MM.1S (cell line): ENCODE measurements at regions not wholly inside any gene's neighbourhood (a gene's known extent, or its start where the extent isn't known, plus 50 kb on each side); places are given as distances from the start of the nearest gene placed in this dataset.

ENCODE experiments used
- DNase-seq: peaks from one replicate; pipeline ENCODE4 v3.0.0-alpha.2; 2015
- H2AFZ ChIP-seq: fragments of 300-600 bp; sonication (generic); 2 replicates; pipeline ENCODE4 v1.6.0; 2016; ENCODE audit warnings: antibody characterized with exemption, low read length
- H3F3A ChIP-seq: fragments of 300-600 bp; sonication (generic); 2 replicates; pipeline ENCODE4 v1.6.1; 2016; ENCODE audit warnings: mild to moderate bottlenecking, antibody characterized with exemption, low read length, moderate library complexity, mixed read lengths; ENCODE audit not compliant: insufficient read depth
- H3K27ac ChIP-seq: fragments of 300-600 bp; sonication (generic); 2 replicates; pipeline ENCODE4 v1.5.1; 2016; ENCODE audit warnings: mild to moderate bottlenecking, low read length
- H3K27me3 ChIP-seq: fragments of 300-600 bp; sonication (generic); replicated peaks from 2 replicates; pipeline ENCODE4 v1.6.0; 2016; ENCODE audit warnings: low read length; ENCODE audit not compliant: insufficient read depth
- H3K36me3 ChIP-seq: fragments of 300-600 bp; sonication (generic); replicated peaks from 2 replicates; pipeline ENCODE4 v1.6.1; 2016; ENCODE audit warnings: mild to moderate bottlenecking, low read length, mixed read lengths; ENCODE audit not compliant: insufficient read depth
- H3K4me1 ChIP-seq: fragments of 300-600 bp; sonication (generic); 2 replicates; pipeline ENCODE4 v1.6.1; 2016; ENCODE audit warnings: low read length, mixed read lengths
- H3K4me2 ChIP-seq: fragments of 300-600 bp; sonication (generic); 2 replicates; pipeline ENCODE4 v1.6.0; 2016; ENCODE audit warnings: low read depth, low read length
- H3K4me3 ChIP-seq: fragments of 300-600 bp; sonication (generic); 2 replicates; pipeline ENCODE4 v1.5.1; 2016; ENCODE audit warnings: low read length, mixed read lengths
- H3K79me2 ChIP-seq: fragments of 300-600 bp; sonication (generic); 2 replicates; pipeline ENCODE4 v1.6.1; 2016; ENCODE audit warnings: mixed run types, low read length, mixed read lengths
- H3K9ac ChIP-seq: fragments of 300-600 bp; sonication (generic); 2 replicates; pipeline ENCODE4 v1.6.1; 2016; ENCODE audit warnings: low read length, mixed read lengths
- H3K9me2 ChIP-seq: fragments of 300-600 bp; sonication (generic); replicated peaks from 2 replicates; pipeline ENCODE4 v1.6.1; 2016; ENCODE audit warnings: mild to moderate bottlenecking, low read length, mixed read lengths; ENCODE audit not compliant: insufficient read depth
- H3K9me3 ChIP-seq: fragments of 300-600 bp; sonication (generic); replicated peaks from 2 replicates; pipeline ENCODE4 v1.6.1; 2016; ENCODE audit warnings: mild to moderate bottlenecking, low read length, mixed read lengths; ENCODE audit not compliant: insufficient read depth
- H4K20me1 ChIP-seq: fragments of 300-600 bp; sonication (generic); 2 replicates; pipeline ENCODE4 v1.6.1; 2016; ENCODE audit warnings: mild to moderate bottlenecking, low read length, moderate library complexity, mixed read lengths; ENCODE audit not compliant: insufficient read depth
- EZH2 ChIP-seq: fragments of 300-600 bp; sonication (generic); optimal IDR thresholded peaks from 2 replicates; pipeline ENCODE3; 2017; ENCODE audit warnings: low read depth, mild to moderate bottlenecking, antibody characterized with exemption, low read length, mixed read lengths
- EZH2phosphoT487 ChIP-seq: fragments of 300-600 bp; sonication (generic); IDR thresholded peaks from 2 replicates; pipeline ENCODE4 v1.6.1; 2018; ENCODE audit warnings: antibody characterized with exemption, low read length
- TF ChIP-seq, protein P1 (sequence below): fragments of 300-600 bp; sonication (generic); IDR thresholded peaks from 2 replicates; pipeline ENCODE4 v1.5.1; 2016; ENCODE audit warnings: antibody characterized with exemption, low read length, mixed read lengths

DNA sequence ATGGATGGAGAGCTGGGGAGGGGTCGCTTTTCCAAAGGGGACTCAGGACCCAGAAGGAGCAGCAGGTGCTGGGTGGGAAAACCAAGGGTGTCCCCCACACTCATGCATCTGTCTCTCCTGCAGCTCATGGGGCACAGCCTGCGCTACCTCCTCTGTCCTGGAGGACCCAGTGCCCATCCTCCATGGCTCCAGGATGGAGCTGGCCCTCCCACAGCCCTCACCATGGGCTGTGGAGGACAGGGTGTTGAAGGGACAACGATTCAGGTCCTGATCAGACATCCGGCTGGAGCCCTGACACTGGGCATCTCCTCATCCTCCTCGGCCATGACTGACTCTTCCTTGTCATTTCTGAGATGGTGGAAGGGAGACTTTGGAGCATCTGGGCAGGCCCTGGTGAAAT lies 97.9 kb upstream of the SULF2 start:
- no peaks in the 10 kb centered on the region for H3K9me2 ChIP-seq
- no peak overlapping the region for H2AFZ ChIP-seq
- DNase-seq, result no peak
- no peak overlapping the region for H3K4me3 ChIP-seq
- H3K9ac ChIP-seq, result no peak overlapping the region
- H3K27ac ChIP-seq, result no peak overlapping the region
- H3K4me2 ChIP-seq, result no peak overlapping the region
- no peaks in the 10 kb centered on the region for H3F3A ChIP-seq
- H3K9me3 ChIP-seq, result no peaks in the 10 kb centered on the region
- no peaks in the 10 kb centered on the region for H3K79me2 ChIP-seq
- H4K20me1 ChIP-seq, result no peaks in the 10 kb centered on the region
- no peaks in the 10 kb centered on the region for H3K27me3 ChIP-seq
- TF ChIP-seq, protein P1, sequence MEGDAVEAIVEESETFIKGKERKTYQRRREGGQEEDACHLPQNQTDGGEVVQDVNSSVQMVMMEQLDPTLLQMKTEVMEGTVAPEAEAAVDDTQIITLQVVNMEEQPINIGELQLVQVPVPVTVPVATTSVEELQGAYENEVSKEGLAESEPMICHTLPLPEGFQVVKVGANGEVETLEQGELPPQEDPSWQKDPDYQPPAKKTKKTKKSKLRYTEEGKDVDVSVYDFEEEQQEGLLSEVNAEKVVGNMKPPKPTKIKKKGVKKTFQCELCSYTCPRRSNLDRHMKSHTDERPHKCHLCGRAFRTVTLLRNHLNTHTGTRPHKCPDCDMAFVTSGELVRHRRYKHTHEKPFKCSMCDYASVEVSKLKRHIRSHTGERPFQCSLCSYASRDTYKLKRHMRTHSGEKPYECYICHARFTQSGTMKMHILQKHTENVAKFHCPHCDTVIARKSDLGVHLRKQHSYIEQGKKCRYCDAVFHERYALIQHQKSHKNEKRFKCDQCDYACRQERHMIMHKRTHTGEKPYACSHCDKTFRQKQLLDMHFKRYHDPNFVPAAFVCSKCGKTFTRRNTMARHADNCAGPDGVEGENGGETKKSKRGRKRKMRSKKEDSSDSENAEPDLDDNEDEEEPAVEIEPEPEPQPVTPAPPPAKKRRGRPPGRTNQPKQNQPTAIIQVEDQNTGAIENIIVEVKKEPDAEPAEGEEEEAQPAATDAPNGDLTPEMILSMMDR, result no peak
- no peak for TF ChIP-seq EZH2phosphoT487
- TF ChIP-seq EZH2, result no peak
- H3K36me3 ChIP-seq, result no peaks in the 10 kb centered on the region
- no peaks in the 10 kb centered on the region for H3K4me1 ChIP-seq

DNA sequence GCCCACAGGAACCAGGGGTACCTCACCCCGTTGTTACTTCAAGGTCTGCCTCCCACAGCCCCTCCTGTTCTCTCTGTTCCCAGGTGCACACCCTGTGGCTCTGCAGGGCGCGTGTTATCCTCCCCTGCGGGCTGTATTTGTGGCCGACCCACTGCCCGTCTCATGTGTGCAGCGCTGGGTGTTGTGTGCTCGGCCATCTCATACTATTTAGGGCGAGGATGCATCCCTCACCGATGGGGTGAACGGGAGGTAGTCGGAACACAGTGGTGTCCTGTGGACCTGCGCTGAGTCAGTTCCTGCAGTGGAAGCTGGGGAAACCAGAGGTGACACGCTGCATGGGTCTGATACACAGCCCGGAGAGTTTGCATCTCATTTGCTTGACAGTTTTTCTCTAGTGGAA lies 94.5 kb upstream of the SULF2 start:
- no peak overlapping the region for H3K9ac ChIP-seq
- H3K4me1 ChIP-seq, result no peaks in the 10 kb centered on the region
- H3K36me3 ChIP-seq, result no peaks in the 10 kb centered on the region
- no peaks in the 10 kb centered on the region for H3F3A ChIP-seq
- no peaks in the 10 kb centered on the region for H4K20me1 ChIP-seq
- H3K27ac ChIP-seq, result no peak overlapping the region
- H3K27me3 ChIP-seq, result no peaks in the 10 kb centered on the region
- TF ChIP-seq EZH2 (no peak), EZH2phosphoT487 (no peak)
- TF ChIP-seq, protein P1, result no peak
- H2AFZ ChIP-seq, result no peak overlapping the region
- H3K9me2 ChIP-seq, result no peaks in the 10 kb centered on the region
- no peak overlapping the region for H3K4me3 ChIP-seq
- H3K9me3 ChIP-seq, result no peaks in the 10 kb centered on the region
- H3K4me2 ChIP-seq, result no peak overlapping the region
- DNase-seq, result no peak
- no peaks in the 10 kb centered on the region for H3K79me2 ChIP-seq

DNA sequence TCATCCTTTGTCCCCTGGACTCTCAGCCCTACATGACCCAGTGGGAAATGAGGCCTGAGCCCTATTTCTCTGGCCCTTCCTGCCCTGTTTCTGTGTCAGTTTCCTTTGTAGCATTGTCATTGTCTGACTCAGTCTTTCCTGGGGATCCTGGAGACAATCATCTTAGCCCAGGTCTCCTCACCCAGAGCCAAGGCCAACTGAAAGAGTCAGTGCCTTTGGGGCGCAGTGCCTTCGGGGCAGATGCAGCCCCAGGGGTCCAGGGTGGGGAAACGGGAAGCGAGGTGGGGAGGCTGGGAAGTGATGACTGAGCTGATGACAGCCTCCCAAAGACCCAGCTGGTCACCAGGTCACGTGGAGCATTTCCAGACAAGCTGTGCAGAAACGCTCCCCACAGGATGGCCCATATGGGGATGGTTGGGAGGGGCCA lies 93.3 kb upstream of the SULF2 start:
- no peak overlapping the region for H3K9ac ChIP-seq
- H3K27me3 ChIP-seq, result no peaks in the 10 kb centered on the region
- TF ChIP-seq EZH2phosphoT487 (no peak), EZH2 (no peak)
- TF ChIP-seq, protein P1, result no peak
- H3K4me1 ChIP-seq, result no peaks in the 10 kb centered on the region
- H4K20me1 ChIP-seq, result no peaks in the 10 kb centered on the region
- no peaks in the 10 kb centered on the region for H3K36me3 ChIP-seq
- no peak overlapping the region for H3K27ac ChIP-seq
- H3K4me2 ChIP-seq, result no peak overlapping the region
- H3K9me3 ChIP-seq, result no peaks in the 10 kb centered on the region
- H3K9me2 ChIP-seq, result no peaks in the 10 kb centered on the region
- no peak overlapping the region for H3K4me3 ChIP-seq
- H3F3A ChIP-seq, result no peaks in the 10 kb centered on the region
- H2AFZ ChIP-seq, result no peak overlapping the region
- no peaks in the 10 kb centered on the region for H3K79me2 ChIP-seq
- no peak for DNase-seq
